CD8-positive, alpha-beta memory T cell (primary cell): ENCODE measurements at regions not wholly inside any gene's neighbourhood (a gene's known extent, or its start where the extent isn't known, plus 50 kb on each side); places are given as distances from the start of the nearest gene placed in this dataset.

Experiments
- CTCF ChIA-PET: fragments of 350-600 bp; sonication (Branson Sonifier 250); formaldehyde crosslinking; loops from one replicate; lab custom pipeline; 2021; ENCODE audit warnings: antibody characterized with exemption; lab: Charles Lee
- POLR2A ChIA-PET: fragments of 350-600 bp; sonication (Branson Sonifier 250); formaldehyde crosslinking; loops from one replicate; lab custom pipeline; 2021; ENCODE audit warnings: antibody characterized with exemption; lab: Charles Lee
- DNase-seq, 5 donors: peaks; one replicate each; pipeline versions ENCODE4 v3.0.0 to v3.0.0-alpha.2; 2020 to 2022; ENCODE audit warnings: mixed read lengths in 1 of 5
- H3K27ac ChIP-seq: one replicate; pipeline ENCODE4 v1.7.0; 2013; ENCODE audit warnings: low read depth, mild to moderate bottlenecking, low read length, moderate library complexity
- H3K27me3 ChIP-seq: 2 replicates; pipeline ENCODE4 v1.7.0; 2013; ENCODE audit warnings: low read length, mild to moderate bottlenecking; ENCODE audit not compliant: insufficient read depth, poor library complexity, severe bottlenecking
- H3K36me3 ChIP-seq: 2 replicates; pipeline ENCODE4 v1.7.0; 2013; ENCODE audit warnings: mild to moderate bottlenecking, low read length, moderate library complexity; ENCODE audit not compliant: insufficient read depth
- H3K4me1 ChIP-seq: 2 replicates; pipeline ENCODE4 v1.7.0; 2013; ENCODE audit warnings: mild to moderate bottlenecking, low read length, moderate library complexity; ENCODE audit not compliant: insufficient read depth
- H3K4me3 ChIP-seq: 2 replicates; pipeline ENCODE4 v1.7.0; 2013; ENCODE audit warnings: mild to moderate bottlenecking, low read length
- H3K9me3 ChIP-seq: 2 replicates; pipeline ENCODE4 v1.7.0; 2013; ENCODE audit warnings: mild to moderate bottlenecking, low read length
- H3K27ac Mint-ChIP-seq, 8 donors: one replicate each; pipeline ENCODE4 v1.8.0; 2020 to 2021; ENCODE audit warnings: mixed read lengths in 8 of 8, mild to moderate bottlenecking in 6 of 8, inconsistent platforms in 3 of 8, moderate library complexity in 3 of 8
- H3K27me3 Mint-ChIP-seq, 2 donors: one replicate each; pipeline ENCODE4 v1.8.0; 2020 to 2021; ENCODE audit warnings: mixed read lengths in 2 of 2, mild to moderate bottlenecking in 1 of 2, moderate library complexity in 1 of 2
- H3K36me3 Mint-ChIP-seq, 3 donors: one replicate each; pipeline ENCODE4 v1.8.0; 2020 to 2021; ENCODE audit warnings: mixed read lengths in 3 of 3, inconsistent platforms in 1 of 3, mild to moderate bottlenecking in 1 of 3
- H3K4me1 Mint-ChIP-seq, 3 donors: one replicate each; pipeline ENCODE4 v1.8.0; 2020 to 2021; ENCODE audit warnings: mixed read lengths in 3 of 3, inconsistent platforms in 1 of 3, mild to moderate bottlenecking in 1 of 3
- H3K4me3 Mint-ChIP-seq, 7 donors: one replicate each; pipeline ENCODE4 v1.8.0; 2020 to 2021; ENCODE audit warnings: mixed read lengths in 7 of 7, mild to moderate bottlenecking in 6 of 7, moderate library complexity in 4 of 7, inconsistent platforms in 2 of 7
- H3K9me3 Mint-ChIP-seq, 5 donors: one replicate each; pipeline ENCODE4 v1.8.0; 2020 to 2022; ENCODE audit warnings: mixed read lengths in 5 of 5, mild to moderate bottlenecking in 3 of 5, moderate library complexity in 2 of 5, inconsistent platforms in 1 of 5

- DNase-seq = no peak
- H3K4me3 Mint-ChIP-seq = no peak overlapping the region
These were observed 461.4 kb upstream of the TYRP1 start for GRCh38 chr9:12231832-12232231.

DNA sequence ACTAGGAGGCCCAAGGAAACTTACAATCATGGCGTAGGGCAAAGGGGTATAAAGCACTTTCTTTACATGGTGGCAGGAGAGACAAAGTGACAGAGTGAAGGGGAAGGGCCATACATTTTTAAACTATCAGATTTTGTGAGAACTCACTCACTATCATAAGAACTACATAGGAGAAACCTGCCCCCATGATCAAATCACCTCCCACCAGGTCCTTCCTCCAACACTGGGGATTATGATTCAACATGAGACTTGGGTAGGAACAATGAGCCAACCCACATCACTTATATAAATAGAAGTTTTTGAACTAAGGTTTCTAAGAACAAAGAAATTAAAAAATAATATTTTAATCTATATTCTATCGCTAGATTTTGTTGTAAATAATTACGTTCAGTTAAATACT is 460.3 kb upstream of the TYRP1 start:
- DNase-seq = no peak
- H3K27ac Mint-ChIP-seq = no peak overlapping the region
- no peaks in the 10 kb centered on the region for H3K27me3 Mint-ChIP-seq
- Histone ChIP-seq H3K9me3 (no peaks in the 10 kb centered on the region), H3K4me1 (no peaks in the 10 kb centered on the region), H3K27me3 (no peaks in the 10 kb centered on the region), H3K27ac (no peak overlapping the region), H3K4me3 (no peak overlapping the region), H3K36me3 (no peaks in the 10 kb centered on the region)
- H3K36me3 Mint-ChIP-seq = no peaks in the 10 kb centered on the region
- peaks cover 13 to 60% (median 21%) of the 10 kb centered on the region in 5 donors for H3K9me3 Mint-ChIP-seq
- CTCF ChIA-PET = no interaction called here
- no peak overlapping the region for H3K4me3 Mint-ChIP-seq
- POLR2A ChIA-PET = no interaction called here
- H3K4me1 Mint-ChIP-seq = no peaks in the 10 kb centered on the region

More at GRCh38 chr9:12231832-12232231, 461.4 kb upstream of the TYRP1 start:
- H3K9me3 Mint-ChIP-seq = peaks cover 11 to 54% (median 19%) of the 10 kb centered on the region in 5 donors
- Histone ChIP-seq H3K27ac (no peak overlapping the region), H3K27me3 (no peaks in the 10 kb centered on the region), H3K9me3 (no peaks in the 10 kb centered on the region), H3K4me3 (no peak overlapping the region), H3K4me1 (no peaks in the 10 kb centered on the region), H3K36me3 (no peaks in the 10 kb centered on the region)
- H3K27me3 Mint-ChIP-seq = no peaks in the 10 kb centered on the region
- no peaks in the 10 kb centered on the region for H3K4me1 Mint-ChIP-seq
- POLR2A ChIA-PET = no interaction called here
- H3K27ac Mint-ChIP-seq = no peak overlapping the region
- no peaks in the 10 kb centered on the region for H3K36me3 Mint-ChIP-seq
- CTCF ChIA-PET = no interaction called here

DNA sequence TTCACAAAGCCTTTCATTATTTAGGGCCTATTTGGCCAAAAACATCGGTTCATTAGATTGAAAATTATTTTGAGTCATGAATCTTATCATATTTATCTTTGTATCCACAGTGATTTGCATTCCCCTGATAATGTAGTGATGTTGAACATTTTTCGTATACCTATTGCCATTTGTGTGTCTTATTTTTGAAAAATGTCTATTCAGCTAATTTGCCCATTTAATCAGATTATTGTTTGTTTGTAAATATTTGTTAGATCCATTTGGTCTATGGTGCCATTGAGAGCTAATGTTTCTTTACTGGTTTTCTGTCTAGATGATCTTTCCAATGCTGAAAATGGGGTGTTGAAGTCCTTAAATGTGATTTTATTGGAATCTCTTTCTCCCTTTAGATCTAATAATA is 439.2 kb upstream of the TYRP1 start:
- H3K36me3 Mint-ChIP-seq = no peaks in the 10 kb centered on the region
- no peak overlapping the region for H3K27ac ChIP-seq
- H3K4me3 Mint-ChIP-seq = no peak overlapping the region
- no peak overlapping the region for H3K4me3 ChIP-seq
- no peaks in the 10 kb centered on the region for H3K4me1 ChIP-seq
- no peaks in the 10 kb centered on the region for H3K4me1 Mint-ChIP-seq
- no peaks in the 10 kb centered on the region for H3K27me3 Mint-ChIP-seq
- no peak overlapping the region for H3K27ac Mint-ChIP-seq
- peaks cover 8% of the 10 kb centered on the region for H3K9me3 ChIP-seq
- ChIA-PET POLR2A (no interaction called here), CTCF (no interaction called here)
- H3K9me3 Mint-ChIP-seq = peaks cover 15 to 67% (median 26%) of the 10 kb centered on the region in 5 donors
- DNase-seq = no peak
- H3K27me3 ChIP-seq = no peaks in the 10 kb centered on the region
- H3K36me3 ChIP-seq = no peaks in the 10 kb centered on the region

- DNase-seq = no peak
- no peaks in the 10 kb centered on the region for H3K27me3 ChIP-seq
- ChIA-PET CTCF (no interaction called here), POLR2A (no interaction called here)
- no peaks in the 10 kb centered on the region for H3K9me3 ChIP-seq
- no peak overlapping the region for H3K4me3 Mint-ChIP-seq
- H3K27me3 Mint-ChIP-seq = no peaks in the 10 kb centered on the region
- no peaks in the 10 kb centered on the region for H3K4me1 Mint-ChIP-seq
- no peaks in the 10 kb centered on the region for H3K36me3 Mint-ChIP-seq
- no peaks in the 10 kb centered on the region for H3K4me1 ChIP-seq
- H3K9me3 Mint-ChIP-seq = peaks cover 10 to 50% (median 29%) of the 10 kb centered on the region in 5 donors
- H3K4me3 ChIP-seq = no peak overlapping the region
- H3K27ac Mint-ChIP-seq = no peak overlapping the region
- no peak overlapping the region for H3K27ac ChIP-seq
- no peaks in the 10 kb centered on the region for H3K36me3 ChIP-seq
These were observed 426.4 kb upstream of the TYRP1 start for GRCh38 chr9:12266758-12267157.

- no peak for DNase-seq
- Histone ChIP-seq H3K4me1 (no peaks in the 10 kb centered on the region), H3K36me3 (no peaks in the 10 kb centered on the region), H3K4me3 (no peak overlapping the region), H3K27me3 (no peaks in the 10 kb centered on the region), H3K9me3 (no peaks in the 10 kb centered on the region), H3K27ac (no peak overlapping the region)
- Mint-ChIP-seq H3K4me1 (no peaks in the 10 kb centered on the region), H3K9me3 (peaks cover 5 to 36% (median 21%) of the 10 kb centered on the region in 5 donors), H3K4me3 (no peak overlapping the region), H3K36me3 (no peaks in the 10 kb centered on the region), H3K27ac (no peak overlapping the region), H3K27me3 (no peaks in the 10 kb centered on the region)
- POLR2A ChIA-PET = no interaction called here
- CTCF ChIA-PET = no interaction called here
These were observed 421.7 kb upstream of the TYRP1 start for GRCh38 chr9:12271421-12271891.

DNA sequence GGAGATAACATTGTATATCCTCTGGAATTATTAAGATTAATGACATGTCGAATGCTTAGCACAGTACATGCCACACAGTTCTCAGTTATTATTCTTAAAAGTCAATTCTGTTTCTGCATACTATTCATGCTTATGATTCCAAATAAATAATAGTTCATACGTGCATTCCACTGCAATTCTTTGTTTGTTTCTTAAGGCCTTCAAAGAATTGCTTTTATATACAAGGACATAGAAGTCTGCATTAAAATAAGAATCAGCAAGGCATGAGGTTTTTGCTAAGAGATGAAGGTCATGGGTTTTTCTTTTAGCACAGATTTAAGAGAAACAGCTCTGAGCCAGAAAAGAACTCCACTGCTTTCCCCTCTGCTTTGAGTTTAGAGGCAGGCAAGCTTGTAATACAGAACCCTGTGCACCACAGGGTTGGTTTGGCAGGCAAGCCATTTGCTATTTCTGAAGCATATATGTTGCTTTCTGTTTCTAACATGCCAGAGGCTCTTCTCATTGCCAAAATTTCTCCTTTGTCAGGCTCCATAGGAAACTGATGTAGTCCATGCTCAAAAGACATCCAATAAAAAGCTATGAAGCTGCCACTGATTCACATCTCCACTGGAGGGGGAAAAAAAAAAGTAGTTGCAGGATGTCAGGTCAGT is 420.6 kb upstream of the TYRP1 start:
- Mint-ChIP-seq H3K36me3 (no peaks in the 10 kb centered on the region), H3K4me3 (no peak overlapping the region), H3K27me3 (no peaks in the 10 kb centered on the region), H3K4me1 (no peaks in the 10 kb centered on the region), H3K9me3 (peaks cover 5 to 40% (median 20%) of the 10 kb centered on the region in 5 donors), H3K27ac (no peak overlapping the region)
- no peaks in the 10 kb centered on the region for H3K9me3 ChIP-seq
- POLR2A ChIA-PET = no interaction called here
- no peaks in the 10 kb centered on the region for H3K36me3 ChIP-seq
- DNase-seq = no peak
- H3K4me1 ChIP-seq = no peaks in the 10 kb centered on the region
- no peak overlapping the region for H3K27ac ChIP-seq
- H3K27me3 ChIP-seq = no peaks in the 10 kb centered on the region
- CTCF ChIA-PET = no interaction called here
- no peak overlapping the region for H3K4me3 ChIP-seq

- Histone ChIP-seq H3K9me3 (no peaks in the 10 kb centered on the region), H3K27ac (no peak overlapping the region), H3K4me1 (no peaks in the 10 kb centered on the region), H3K27me3 (no peaks in the 10 kb centered on the region), H3K36me3 (no peaks in the 10 kb centered on the region), H3K4me3 (no peak overlapping the region)
- Mint-ChIP-seq H3K4me1 (no peaks in the 10 kb centered on the region), H3K4me3 (no peak overlapping the region), H3K27ac (no peak overlapping the region), H3K9me3 (peaks cover 9 to 38% (median 16%) of the 10 kb centered on the region in 5 donors), H3K36me3 (no peaks in the 10 kb centered on the region), H3K27me3 (no peaks in the 10 kb centered on the region)
- ChIA-PET POLR2A (no interaction called here), CTCF (no interaction called here)
- DNase-seq = no peak
These were observed 418.6 kb upstream of the TYRP1 start for GRCh38 chr9:12274577-12274976.

DNA sequence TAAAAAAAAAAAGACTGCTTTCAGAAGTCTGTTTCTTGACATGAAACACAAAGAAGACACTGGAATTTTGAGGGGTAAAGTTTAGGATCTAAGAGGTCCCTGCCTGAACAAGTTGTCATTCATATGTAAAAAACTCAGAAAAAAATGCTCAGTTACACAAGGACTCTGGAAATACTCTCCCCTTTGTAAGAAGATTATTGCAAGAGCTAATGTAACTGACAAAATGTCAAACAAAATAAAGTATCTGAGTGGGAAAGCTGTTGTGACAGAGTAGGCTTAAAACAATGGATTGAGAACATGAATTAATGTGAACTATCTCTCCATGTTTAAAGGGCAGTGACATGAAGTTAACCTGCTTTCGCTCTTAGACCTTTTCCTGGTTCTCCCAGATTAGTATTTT is 416.7 kb upstream of the TYRP1 start:
- H3K27me3 Mint-ChIP-seq = no peaks in the 10 kb centered on the region
- no peaks in the 10 kb centered on the region for H3K36me3 ChIP-seq
- H3K9me3 Mint-ChIP-seq = peaks cover 13 to 37% (median 17%) of the 10 kb centered on the region in 5 donors
- H3K4me1 Mint-ChIP-seq = no peaks in the 10 kb centered on the region
- no peaks in the 10 kb centered on the region for H3K27me3 ChIP-seq
- CTCF ChIA-PET = no interaction called here
- H3K36me3 Mint-ChIP-seq = no peaks in the 10 kb centered on the region
- H3K27ac ChIP-seq = no peak overlapping the region
- no peaks in the 10 kb centered on the region for H3K4me1 ChIP-seq
- H3K9me3 ChIP-seq = no peaks in the 10 kb centered on the region
- H3K4me3 ChIP-seq = no peak overlapping the region
- no peak for DNase-seq
- POLR2A ChIA-PET = no interaction called here
- H3K27ac Mint-ChIP-seq = no peak overlapping the region
- no peak overlapping the region for H3K4me3 Mint-ChIP-seq
